GM19395 (cell line): ENCODE measurements at regions not wholly inside any gene's neighbourhood (a gene's known extent, or its start where the extent isn't known, plus 50 kb on each side); places are given as distances from the start of the nearest gene placed in this dataset.
"Not testable (repeated sequence)": the region's sequence is repeated elsewhere in the genome, so short reads cannot be mapped to it uniquely, and the experiment has no call there.

Source experiments
- ATAC-seq: cut with Tn5 transposase; IDR thresholded peaks from one replicate; pipeline ENCODE4 v1.9.1; 2021; ENCODE audit warnings: mild to moderate bottlenecking, moderate library complexity; ENCODE audit not compliant: unreplicated experiment

- ATAC-seq = no peak
These were observed 692.9 kb downstream of the GBE1 start for GRCh38 chr3:81068546-81068945.

GRCh38 chr3:81063896-81064295, 697.5 kb downstream of the GBE1 start:
- no peak for ATAC-seq

- not testable (repeated sequence) for ATAC-seq
These were observed 710.3 kb downstream of the GBE1 start for GRCh38 chr3:81051133-81051532.

- no peak for ATAC-seq
These were observed 713.3 kb downstream of the GBE1 start for GRCh38 chr3:81048058-81048665.

GRCh38 chr3:81045976-81046375, 715.5 kb downstream of the GBE1 start:
- ATAC-seq = no peak

GRCh38 chr3:81045246-81045645, 716.2 kb downstream of the GBE1 start:
- no peak for ATAC-seq

- no peak for ATAC-seq
These were observed 717.7 kb downstream of the GBE1 start for GRCh38 chr3:81043660-81044199.

- ATAC-seq = no peak
These were observed 718.4 kb downstream of the GBE1 start for GRCh38 chr3:81043009-81043408.

GRCh38 chr3:81041331-81041730, 720.1 kb downstream of the GBE1 start:
- ATAC-seq = no peak

- ATAC-seq = no peak
These were observed 721.3 kb downstream of the GBE1 start for GRCh38 chr3:81040107-81040506.

- no peak for ATAC-seq
These were observed 727.8 kb downstream of the GBE1 start for GRCh38 chr3:81033684-81034083.

- no peak for ATAC-seq
These were observed 728.3 kb downstream of the GBE1 start for GRCh38 chr3:81033185-81033584.

GRCh38 chr3:81029861-81030260, 731.6 kb downstream of the GBE1 start:
- no peak for ATAC-seq

GRCh38 chr3:81027344-81027743, 734.1 kb downstream of the GBE1 start:
- no peak for ATAC-seq

GRCh38 chr3:81024560-81024959, 736.9 kb downstream of the GBE1 start:
- ATAC-seq = no peak

GRCh38 chr3:81022339-81022738, 739.1 kb downstream of the GBE1 start:
- ATAC-seq = no peak

GRCh38 chr3:81013360-81013759, 748.1 kb downstream of the GBE1 start:
- ATAC-seq = no peak

- ATAC-seq = no peak
These were observed 755.5 kb downstream of the GBE1 start for GRCh38 chr3:81005992-81006391.

- no peak for ATAC-seq
These were observed 757.6 kb downstream of the GBE1 start for GRCh38 chr3:81003817-81004216.

- ATAC-seq = no peak
These were observed 758.3 kb downstream of the GBE1 start for GRCh38 chr3:81003008-81003645.

- ATAC-seq = no peak
These were observed 762.0 kb downstream of the GBE1 start for GRCh38 chr3:80999481-80999880.

GRCh38 chr3:80998022-80998421, 763.4 kb downstream of the GBE1 start:
- no peak for ATAC-seq

- ATAC-seq = no peak
These were observed 763.8 kb downstream of the GBE1 start for GRCh38 chr3:80997622-80998021.
